NOMO-1 (cell line): ENCODE measurements at regions not wholly inside any gene's neighbourhood (a gene's known extent, or its start where the extent isn't known, plus 50 kb on each side); places are given as distances from the start of the nearest gene placed in this dataset.
"Not testable (repeated sequence)": the region's sequence is repeated elsewhere in the genome, so short reads cannot be mapped to it uniquely, and the experiment has no call there.

Source experiments
- DNase-seq, 2 experiments: peaks; one replicate each; lab custom pipeline; 2025; ENCODE audit not compliant: unreplicated experiment in 2 of 2; lab: John Stamatoyannopoulos, UW

DNA sequence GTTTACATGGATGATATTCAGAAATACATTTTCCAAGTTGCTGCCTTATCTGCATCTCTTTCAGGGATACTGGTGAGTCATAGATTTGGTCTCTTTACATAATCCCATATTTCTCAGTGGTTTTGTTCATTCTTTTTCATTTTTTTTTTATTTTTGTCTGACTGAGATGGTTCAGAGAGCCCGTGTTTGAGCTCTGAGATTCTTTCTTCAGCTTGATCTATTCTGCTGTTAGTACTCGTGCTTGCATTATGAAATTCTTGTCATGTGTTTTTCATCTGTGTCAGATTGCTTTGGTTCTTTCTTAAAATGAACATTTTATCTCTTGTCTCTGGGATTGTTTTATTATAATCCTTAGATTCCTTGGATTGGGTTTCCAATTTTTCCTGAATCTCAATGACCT is 317.3 kb downstream of the DOK5 start:
- DNase-seq = no peak

DNA sequence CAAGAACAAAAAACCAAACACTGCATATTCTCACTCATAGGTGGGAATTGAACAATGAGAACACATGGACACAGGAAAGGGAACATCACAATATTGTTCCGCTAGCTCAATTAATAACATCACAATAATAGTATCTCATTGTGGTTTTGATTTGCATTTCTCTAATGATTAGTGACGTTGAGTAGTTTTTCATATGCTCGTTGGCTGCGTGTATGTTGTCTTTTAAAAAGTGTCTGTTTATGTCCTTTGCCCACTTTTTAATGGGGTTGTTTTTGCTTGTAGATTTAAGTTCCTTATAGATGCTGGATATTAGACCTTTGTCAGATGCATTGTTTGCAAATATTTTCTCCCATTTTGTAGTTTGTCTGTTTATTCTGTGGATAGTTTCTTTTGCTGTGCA is 312.9 kb downstream of the DOK5 start:
- not testable (repeated sequence) for DNase-seq

DNA sequence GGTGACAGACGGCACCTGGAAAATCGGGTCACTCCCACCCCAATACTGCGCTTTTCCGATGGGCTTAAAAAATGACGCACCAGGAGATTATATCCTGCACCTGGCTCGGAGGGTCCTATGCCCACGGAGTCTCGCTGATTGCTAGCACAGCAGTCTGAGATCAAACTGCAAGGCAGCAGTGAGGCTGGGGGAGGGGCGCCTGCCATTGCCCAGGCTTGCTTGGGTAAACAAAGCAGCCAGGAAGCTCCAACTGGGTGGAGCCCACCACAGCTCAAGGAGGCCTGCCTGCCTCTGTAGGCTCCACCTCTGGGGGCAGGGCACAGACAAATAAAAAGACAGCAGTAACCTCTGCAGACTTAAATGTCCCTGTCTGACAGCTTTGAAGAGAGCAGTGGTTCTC is 307.4 kb downstream of the DOK5 start:
- DNase-seq = not testable (repeated sequence)

DNA sequence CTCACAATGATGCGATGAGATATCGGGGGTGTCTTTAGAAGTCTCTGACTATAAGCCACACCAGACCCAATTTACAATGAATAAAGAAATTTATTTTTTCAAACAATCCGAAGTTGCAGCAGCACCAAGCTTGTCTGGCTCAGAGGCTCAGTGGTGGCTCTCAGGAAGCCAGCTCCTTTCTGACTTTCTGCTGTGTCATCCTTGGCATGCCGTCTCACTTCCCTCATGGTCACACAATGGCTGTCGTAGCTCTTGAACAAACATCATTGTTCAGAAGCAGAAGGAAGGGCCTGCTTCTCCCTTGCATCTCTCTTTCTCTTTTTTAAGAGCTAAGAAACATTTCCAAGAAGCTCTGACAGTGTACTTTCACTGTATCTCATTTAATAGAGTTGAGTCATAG is 299.0 kb downstream of the DOK5 start:
- DNase-seq = no peak

DNA sequence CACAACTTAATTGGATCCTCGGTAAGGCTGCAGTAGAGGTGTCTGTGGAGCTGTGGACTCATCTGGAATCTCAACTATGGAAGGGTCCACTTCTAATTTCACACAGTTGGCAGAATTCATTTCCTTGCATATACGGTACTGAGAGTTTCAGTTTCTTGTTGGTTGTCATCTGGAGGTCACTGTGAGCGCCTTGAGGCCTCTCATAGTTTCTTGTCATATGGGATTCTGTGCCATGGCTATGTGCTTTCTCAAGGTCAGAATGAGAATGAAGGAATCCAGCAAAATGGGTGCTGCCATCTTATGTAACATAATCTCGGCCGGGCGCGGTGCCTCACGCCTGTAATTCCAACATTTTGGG is 298.2 kb downstream of the DOK5 start:
- DNase-seq = no peak

DNA sequence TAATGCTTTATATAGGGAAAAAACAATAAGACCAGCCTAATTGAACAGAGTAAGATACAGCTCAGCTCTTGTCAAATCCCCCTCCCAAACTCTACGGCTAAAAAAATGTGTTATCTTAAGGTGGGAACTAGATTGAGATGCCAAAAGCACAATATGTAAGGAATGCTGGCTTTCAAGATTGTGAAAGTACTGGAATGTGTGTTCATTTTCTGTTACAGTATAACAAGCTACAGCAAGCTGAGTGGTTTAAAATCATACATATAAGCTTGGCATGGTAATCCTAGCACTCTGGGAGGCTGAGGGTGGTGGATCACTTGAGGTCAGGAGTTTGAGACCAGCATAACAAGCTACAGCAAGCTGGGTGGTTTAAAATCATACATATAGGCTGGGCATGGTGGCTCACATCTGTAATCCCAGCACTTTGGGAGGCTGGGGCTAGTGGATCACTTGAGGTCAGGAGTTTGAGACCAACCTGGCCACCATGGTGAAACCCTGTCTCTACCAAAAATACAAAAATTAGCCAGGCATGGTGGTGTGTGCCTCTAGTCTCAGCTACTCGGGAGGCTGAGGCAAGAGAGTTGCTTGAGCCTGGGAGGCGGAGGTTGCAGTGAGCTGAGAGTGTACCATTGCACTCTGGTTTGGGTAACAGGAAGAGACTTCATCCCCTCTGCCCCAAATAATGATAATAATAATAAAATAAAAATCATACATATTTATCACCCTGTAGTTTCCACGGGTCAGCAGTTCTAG is 297.7 kb downstream of the DOK5 start:
- no peak for DNase-seq

DNA sequence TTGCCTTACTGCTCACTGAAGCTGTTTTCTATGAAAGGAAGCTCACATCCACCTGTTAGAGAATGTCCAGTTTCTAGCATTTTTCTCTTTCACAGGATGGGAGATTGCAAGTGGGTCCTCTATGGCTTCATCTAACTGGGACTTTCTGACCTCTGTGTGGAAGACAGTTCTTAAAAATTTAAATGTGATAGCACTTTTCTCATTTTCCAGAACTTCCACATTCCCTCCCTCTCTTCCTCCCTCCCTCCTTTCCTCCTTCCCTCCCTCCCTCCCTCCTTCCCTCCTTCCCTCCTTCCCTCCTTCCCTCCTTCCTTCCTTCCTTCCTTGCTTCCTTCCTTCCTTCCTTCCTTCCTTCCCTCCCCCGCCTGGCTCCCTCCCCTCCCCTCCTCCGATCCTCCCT is 291.1 kb downstream of the DOK5 start:
- DNase-seq = no peak

DNA sequence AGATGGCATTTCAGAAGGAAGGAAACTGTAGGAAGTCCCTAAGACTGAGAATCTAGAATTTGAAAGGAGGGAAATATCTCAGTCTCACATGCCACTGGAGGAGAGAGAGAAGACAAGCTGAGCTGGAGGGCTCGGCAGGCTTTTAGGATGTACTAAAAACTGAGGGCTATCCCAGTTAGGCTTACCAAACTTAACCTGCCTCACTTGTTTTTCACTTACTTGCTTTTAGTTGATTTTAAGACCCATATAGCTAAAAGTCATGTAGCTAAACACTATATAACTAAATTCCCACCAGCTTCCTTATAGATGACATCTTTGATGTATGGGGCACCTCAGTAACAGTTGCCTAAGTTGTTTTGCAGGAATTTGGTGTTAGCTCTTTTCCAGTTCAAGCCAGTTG is 288.0 kb downstream of the DOK5 start:
- DNase-seq = no peak

DNA sequence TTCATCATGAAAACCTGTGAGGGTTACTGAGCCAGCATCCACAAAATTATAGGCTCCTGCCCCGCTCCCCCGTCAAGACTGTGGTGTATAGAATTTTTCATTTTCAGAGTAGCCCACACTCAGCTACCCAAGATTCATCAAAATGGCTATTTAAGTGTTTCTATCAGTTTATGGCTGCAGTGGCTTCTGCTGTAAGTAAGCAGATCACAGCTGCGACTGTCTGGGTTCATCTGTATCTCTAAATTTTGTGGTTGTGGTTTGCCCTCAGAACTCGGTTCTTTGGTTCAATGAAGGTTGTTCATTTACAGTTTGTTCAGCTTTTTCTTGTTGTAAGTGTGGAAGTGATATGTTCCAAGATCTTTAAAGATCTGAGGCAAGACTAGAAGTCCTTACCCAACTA is 284.2 kb downstream of the DOK5 start:
- no peak for DNase-seq

DNA sequence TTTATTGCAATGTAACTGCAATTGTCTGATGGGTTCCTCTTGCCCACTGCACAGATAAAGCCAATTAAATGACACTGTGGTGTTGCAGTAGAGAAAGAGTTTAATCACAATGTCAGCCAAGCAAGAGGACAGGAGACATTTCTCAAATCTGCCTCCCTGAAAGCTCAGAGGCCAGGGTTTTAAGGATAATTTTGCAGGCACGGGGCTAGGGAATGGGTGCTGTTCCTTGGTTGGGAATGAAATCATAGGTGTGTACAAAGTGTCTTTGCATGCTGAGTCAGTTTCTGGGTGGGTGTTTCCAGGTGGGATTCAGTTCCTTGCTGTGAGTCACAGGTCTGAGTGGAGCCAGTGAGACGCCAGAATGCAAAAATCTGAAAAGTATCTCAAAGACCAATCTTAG is 271.4 kb downstream of the DOK5 start:
- DNase-seq = no peak

DNA sequence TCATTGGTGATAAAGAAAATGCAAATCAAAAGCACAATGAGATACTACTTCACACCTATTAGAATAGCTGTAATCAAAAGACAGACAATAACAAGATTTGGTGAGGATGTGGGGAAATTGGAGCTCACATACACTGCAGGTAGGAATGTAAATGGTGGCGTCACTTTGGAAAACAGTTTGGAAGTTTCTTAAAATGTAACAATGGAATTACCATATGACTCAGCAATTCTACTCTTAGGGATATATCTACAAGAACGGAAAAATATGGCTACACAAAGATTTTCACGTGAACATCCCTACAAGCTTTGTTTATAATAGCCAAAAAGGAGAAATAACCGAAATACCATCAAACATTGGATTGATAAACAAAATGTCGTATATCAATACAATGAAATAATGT is 270.4 kb downstream of the DOK5 start:
- DNase-seq = no peak

DNA sequence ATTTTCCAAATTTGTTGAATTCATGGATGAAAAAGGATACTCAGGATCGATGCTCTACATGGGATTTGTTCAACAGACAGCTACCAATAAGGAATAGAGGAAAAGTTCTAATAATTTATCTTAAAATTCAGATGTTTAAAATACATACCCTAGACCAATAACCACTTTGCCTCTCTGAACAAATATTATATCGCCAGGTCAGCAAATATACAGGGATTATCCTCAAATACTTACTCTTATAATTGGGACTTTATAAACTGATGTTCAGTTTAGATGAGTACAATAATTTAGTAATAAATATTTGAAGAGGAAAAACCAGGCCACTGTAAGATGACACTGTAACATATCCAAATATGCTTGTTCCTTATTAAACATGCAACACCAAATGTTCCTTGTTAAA is 268.7 kb downstream of the DOK5 start:
- DNase-seq = no peak

DNA sequence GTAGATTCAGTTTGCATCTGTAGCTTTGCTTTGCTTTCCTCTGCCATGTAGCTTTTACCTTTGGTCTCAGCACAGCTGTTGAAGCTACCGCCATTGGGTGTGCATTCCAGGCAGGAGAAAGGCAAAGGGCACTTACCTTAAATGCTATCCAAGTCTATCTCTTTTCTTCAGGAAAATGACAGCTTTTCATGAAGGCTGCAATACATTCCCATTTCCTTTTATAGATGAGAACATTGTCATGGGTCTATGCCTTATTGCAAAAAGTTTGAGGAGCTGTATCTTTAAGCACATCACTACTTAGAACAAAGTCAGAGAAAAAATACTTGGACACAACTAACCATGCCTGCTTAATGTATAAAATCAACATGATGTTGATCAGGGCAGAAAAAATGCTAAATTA is 266.8 kb downstream of the DOK5 start:
- DNase-seq = no peak

DNA sequence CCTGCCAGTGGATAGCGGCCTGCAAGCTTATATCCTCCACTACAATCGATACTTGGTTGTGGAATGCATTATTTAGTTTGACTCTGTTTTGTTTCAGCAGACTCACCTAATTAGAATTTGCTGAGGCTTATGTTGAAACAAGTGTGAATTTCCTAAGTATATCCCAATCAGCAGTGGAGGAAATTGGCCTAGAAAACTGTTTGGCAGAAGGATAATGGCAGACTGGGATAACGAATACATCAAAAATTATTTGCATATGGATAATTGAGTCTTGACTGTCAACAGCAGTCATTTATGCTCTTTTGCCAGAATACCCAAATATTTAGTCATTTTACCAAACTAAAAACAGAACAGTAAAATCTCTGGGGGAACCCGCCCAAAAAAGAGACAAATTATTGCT is 261.0 kb downstream of the DOK5 start:
- no peak for DNase-seq

DNA sequence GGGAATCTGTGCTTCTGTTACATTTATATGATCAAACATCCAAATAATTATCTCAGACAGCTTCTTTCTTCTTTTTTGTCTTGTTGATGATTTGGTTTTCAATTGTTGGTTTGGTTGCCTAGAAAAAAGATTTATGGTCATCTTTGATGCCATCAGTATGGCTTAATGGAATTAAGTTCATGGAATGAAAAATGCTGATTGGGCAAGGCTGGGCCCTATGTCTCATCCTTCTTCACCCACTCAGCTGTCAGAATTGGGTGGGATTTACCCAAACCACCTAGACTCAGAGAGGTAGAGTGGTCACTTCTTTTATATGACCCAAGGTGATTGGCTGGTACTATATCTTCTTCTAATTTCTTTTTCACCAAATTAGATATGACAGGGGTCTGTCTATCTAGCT is 258.3 kb downstream of the DOK5 start:
- no peak for DNase-seq

DNA sequence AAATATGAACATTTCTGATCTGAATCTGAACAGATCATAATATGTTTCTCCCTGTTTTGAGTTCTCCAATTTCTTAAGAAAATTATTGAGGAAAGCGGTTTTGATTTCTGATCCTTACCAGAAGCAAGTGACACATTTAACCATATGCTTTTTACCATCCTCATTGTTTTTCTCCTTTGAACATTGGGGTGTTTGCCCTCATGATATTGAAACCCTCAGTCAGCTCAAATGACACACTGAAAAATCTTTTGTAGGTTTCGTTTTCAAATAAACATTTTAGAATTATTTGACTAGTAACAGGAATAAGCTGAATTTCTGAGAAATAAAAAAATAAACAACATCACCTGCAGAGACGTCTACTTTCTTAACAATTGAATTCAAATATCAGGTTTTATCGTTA is 252.1 kb downstream of the DOK5 start:
- DNase-seq = no peak

DNA sequence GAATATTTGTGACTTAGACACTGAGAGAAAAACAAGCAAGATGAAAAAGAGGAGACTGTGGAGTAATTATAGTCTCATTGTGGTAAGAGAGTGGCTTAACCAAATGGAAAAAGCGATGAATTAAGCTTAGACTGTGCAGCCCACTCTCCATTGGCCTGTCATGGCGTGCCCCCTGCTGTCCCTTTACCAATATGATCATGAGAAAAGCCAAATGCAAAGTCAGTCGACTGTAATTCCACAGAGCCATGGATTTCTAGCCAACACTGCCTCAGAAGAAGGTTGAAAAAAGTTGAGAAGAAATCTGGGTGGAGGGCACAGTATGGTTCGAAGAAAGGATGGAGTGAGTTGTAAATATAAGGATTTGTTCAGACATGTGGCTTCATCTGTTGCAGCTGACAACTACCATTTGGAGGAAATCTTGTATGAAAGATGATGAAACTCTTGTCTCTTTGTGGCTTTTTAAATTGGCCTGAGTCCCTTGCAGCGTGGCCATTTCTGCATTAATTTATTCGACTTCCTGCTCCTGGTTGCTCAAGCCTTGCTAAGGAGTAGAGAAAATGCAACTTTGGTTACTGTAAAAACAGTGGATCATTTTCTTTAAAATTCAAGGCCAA is 251.4 kb downstream of the DOK5 start:
- peak; percentile 58 to 79 for DNase-seq

DNA sequence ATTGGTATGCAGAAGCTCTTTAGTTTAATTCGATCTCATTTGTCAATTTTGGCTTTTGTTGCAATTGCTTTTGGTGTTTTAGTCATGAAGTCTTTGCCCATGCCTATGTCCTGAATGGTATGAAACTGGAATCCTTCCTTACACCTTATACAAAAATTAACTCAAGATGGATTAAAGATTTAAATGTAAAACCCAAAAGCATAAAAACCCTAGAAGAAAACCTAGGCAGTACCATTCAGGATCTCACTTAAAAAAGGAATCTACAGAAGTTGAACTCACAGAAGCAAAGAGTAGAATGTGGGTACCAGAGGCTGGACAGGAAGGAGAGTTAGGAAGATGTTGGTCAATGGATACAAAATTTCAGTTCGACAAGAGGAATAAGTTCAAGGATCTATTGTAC is 249.9 kb downstream of the DOK5 start:
- DNase-seq = not testable (repeated sequence)

DNA sequence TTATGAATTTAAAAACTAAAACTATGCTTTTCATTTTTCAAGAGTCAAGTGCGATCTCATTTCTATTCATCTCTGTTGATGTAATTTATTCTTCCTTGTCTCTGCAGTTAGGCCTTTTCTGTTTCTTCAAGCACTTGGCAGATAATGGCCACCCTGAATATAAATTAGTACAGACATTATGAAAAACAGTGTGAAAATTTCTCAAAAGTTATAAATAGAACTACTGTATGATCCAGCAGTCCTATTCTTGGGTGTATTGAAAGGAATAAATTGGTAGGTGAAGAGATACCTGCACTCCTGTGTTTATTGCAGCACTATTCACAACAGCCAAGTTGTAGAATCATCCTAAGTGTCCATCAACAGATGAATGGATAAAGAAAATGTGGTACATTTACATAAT is 248.3 kb downstream of the DOK5 start:
- DNase-seq = no peak

DNA sequence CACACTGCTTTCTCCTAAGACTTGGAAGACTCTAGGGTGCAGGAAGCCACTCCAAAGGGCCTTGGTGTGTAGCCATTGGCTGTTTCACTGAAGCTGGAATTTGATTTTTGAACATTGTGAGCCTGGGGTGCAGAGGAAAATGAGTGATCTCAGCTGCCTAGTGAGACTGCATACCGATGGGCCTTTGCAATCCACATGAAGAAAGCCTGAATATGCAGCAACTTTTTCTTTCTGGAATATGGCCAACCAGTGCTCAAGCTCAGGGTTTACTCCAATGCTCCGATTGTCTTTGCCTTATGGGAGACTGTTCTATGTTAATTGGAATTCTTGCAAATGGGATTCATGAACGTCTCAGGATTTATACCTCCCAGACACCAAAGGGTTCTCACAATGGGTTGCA is 242.6 kb downstream of the DOK5 start:
- no peak for DNase-seq

DNA sequence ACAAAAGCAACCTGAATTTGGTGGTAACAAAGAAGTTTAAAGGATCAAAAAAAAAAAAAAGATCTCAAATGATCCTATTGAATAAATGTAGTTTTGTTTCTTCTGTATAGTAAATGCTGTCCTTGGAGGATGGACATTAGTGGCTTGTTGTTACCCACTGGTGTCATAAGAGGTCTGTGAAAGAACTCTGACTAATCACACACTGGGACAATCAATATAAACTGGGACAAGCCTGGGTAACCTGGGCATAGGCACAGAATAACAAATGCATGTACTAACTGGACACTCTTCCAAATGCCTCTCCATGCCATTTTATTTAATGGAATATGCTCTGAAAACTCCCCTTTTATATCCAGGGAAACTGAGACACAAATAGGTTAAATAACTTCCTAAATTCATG is 241.4 kb downstream of the DOK5 start:
- no peak for DNase-seq

DNA sequence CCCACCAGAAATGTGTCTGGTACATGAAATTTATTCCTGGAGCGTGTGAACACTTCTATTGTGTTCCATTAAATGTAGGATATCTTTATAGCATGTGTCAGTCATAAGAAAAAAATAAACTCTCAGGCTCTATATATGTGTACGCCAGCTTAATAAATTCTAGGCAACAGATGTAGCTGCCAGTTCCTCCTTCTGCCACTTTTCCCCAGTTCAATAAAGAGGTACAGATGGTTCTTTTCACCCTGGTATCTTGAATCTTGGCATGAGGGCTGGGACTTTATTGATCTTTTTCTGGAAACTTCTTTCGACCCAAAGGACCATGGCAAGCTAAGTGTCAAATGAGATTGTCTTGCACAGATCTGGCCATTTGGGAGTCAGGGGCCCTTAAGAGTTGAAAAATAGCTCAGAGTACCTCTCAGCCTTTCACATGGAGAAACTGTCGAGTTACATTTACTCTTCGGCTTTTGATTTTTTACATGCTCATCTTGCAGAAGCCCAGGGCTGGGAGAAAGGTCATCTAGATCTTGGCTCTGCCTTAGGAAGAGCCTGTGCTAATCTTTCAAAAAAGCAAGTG is 240.9 kb downstream of the DOK5 start:
- DNase-seq = no peak

DNA sequence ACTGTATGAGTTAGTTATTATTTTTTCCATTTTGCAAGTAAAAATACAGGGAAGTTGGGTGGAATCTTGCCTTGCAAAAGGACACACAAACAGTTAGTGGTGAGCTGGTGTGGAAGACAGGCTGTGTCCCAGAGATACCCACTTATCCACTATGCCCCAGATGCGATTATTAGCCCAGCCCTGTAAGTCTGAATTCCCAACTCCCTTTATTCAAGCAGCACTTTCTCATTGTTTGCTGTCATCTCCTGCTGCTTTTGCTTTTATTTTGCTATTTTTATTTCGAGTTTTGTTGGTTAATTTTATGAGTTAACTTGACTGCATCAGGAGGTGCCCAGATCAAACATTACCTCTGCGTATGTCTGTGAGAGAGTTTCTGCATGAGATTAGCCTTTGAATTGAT is 239.4 kb downstream of the DOK5 start:
- DNase-seq = no peak
